ENCODE measurements at regions not wholly inside any gene's neighbourhood (a gene's known extent, or its start where the extent isn't known, plus 50 kb on each side); places are given as distances from the start of the nearest gene placed in this dataset.

GRCh38 chr14:44135972-44136371, 371.1 kb downstream of the FSCB start:
- DNase-seq: no peak

- DNase-seq: no peak
Measured at GRCh38 chr14:44131861-44132260, 375.2 kb downstream of the FSCB start.

GRCh38 chr14:44113769-44114730, 393.0 kb downstream of the FSCB start:
- no peak for DNase-seq

- no peak for DNase-seq
Measured at GRCh38 chr14:44112774-44113460, 394.2 kb downstream of the FSCB start.

- no peak for DNase-seq
Measured at GRCh38 chr14:44109036-44109435, 398.0 kb downstream of the FSCB start.

GRCh38 chr14:44108601-44109000, 398.5 kb downstream of the FSCB start:
- DNase-seq: no peak

- no peak for DNase-seq
Measured at GRCh38 chr14:44107156-44107555, 399.9 kb downstream of the FSCB start.

- DNase-seq: no peak
Measured at GRCh38 chr14:44099743-44100488, 407.2 kb downstream of the FSCB start.

GRCh38 chr14:44081146-44081545, 425.9 kb downstream of the FSCB start:
- DNase-seq: no peak

- DNase-seq: no peak
Measured at GRCh38 chr14:44070046-44070445, 437.0 kb downstream of the FSCB start.

GRCh38 chr14:44053422-44053821, 453.7 kb downstream of the FSCB start:
- no peak for DNase-seq

- no peak for DNase-seq
Measured at GRCh38 chr14:44041700-44042099, 465.4 kb downstream of the FSCB start.

GRCh38 chr14:44040561-44040960, 466.5 kb downstream of the FSCB start:
- DNase-seq: no peak

GRCh38 chr14:44036248-44036647, 470.8 kb downstream of the FSCB start:
- DNase-seq: no peak

GRCh38 chr14:44035707-44036106, 471.4 kb downstream of the FSCB start:
- DNase-seq: no peak

- no peak for DNase-seq
Measured at GRCh38 chr14:44030831-44031383, 476.2 kb downstream of the FSCB start.

- no peak for DNase-seq
Measured at GRCh38 chr14:44029933-44030332, 477.1 kb downstream of the FSCB start.

- no peak for DNase-seq
Measured at GRCh38 chr14:44027397-44027796, 479.7 kb downstream of the FSCB start.

- DNase-seq: no peak
Measured at GRCh38 chr14:44010595-44010994, 496.5 kb downstream of the FSCB start.

GRCh38 chr14:44010071-44010470, 497.0 kb downstream of the FSCB start:
- no peak for DNase-seq

GRCh38 chr14:44009642-44010041, 497.4 kb downstream of the FSCB start:
- DNase-seq: no peak

GRCh38 chr14:43988989-43989388, 518.1 kb downstream of the FSCB start:
- DNase-seq: no peak

GRCh38 chr14:43983721-43984120, 523.4 kb downstream of the FSCB start:
- DNase-seq: no peak
